ENCODE measurements at regions not wholly inside any gene's neighbourhood (a gene's known extent, or its start where the extent isn't known, plus 50 kb on each side); places are given as distances from the start of the nearest gene placed in this dataset.

DNA sequence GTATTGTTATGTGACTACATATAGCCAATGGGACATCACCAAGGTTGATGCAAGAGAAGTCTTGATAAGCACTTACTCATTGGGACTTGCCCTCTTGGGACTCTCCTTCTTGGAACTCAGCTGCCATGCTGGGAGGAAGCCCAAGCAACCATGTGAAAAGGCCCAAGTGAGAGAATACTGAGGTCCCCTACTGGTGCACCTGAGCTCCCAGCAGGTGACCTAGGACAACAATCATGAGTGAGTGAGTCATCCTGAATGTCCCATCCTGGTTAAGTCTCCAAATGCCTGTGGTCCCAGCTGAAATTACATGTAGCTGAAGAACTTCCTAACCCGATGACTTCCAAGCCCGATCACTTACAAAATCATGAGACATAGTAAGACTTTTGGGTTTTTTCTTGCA is 260.7 kb downstream of the ICE1 start:
- H3K27me3 ChIP-seq (ENCODE audit: control insufficient read depth, insufficient read depth, low read length) = no peaks in the 10 kb centered on the region

DNA sequence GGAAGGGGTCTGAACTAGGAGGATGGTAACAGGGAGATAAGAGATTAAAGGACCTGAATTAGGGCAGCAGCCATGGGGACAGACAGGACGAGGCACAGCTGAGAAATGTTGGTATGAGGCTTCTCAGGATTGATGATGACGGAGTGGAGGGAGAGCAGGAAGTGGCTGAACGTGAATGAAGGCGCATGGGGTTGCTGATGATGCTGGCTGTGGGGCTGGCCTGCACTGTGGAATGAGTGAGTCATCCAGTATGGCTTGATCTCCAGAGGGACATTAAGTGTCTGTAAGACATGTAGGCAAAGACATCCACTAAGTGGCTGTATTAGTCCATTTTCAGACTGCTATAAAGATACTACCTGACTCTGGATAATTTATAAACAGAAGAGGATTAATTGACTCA is 256.4 kb downstream of the ICE1 start:
- H3K4me1 ChIP-seq (ENCODE audit: control insufficient read depth, insufficient read depth, low read length) = no peaks in the 10 kb centered on the region
- H3K27ac ChIP-seq (ENCODE audit: low read depth, low read length) = no peak overlapping the region
- H3K9ac ChIP-seq (ENCODE audit: low read length) = no peak overlapping the region
- H3K4me3 ChIP-seq (ENCODE audit: low read length) = no peak overlapping the region
- H3K36me3 ChIP-seq (ENCODE audit: control insufficient read depth, insufficient read depth, low read length) = no peaks in the 10 kb centered on the region
- no peaks in the 10 kb centered on the region for H3K27me3 ChIP-seq (ENCODE audit: control insufficient read depth, insufficient read depth, low read length)

More for the DNA sequence above, 260.7 kb downstream of the ICE1 start:
- Histone ChIP-seq H3K36me3 (ENCODE audit: control insufficient read depth, insufficient read depth, low read length) (no peaks in the 10 kb centered on the region), H3K4me1 (ENCODE audit: control insufficient read depth, insufficient read depth, low read length) (no peaks in the 10 kb centered on the region), H3K9ac (ENCODE audit: low read length) (no peak overlapping the region), H3K27ac (ENCODE audit: low read depth, low read length) (no peak overlapping the region), H3K4me3 (ENCODE audit: low read length) (no peak overlapping the region)

DNA sequence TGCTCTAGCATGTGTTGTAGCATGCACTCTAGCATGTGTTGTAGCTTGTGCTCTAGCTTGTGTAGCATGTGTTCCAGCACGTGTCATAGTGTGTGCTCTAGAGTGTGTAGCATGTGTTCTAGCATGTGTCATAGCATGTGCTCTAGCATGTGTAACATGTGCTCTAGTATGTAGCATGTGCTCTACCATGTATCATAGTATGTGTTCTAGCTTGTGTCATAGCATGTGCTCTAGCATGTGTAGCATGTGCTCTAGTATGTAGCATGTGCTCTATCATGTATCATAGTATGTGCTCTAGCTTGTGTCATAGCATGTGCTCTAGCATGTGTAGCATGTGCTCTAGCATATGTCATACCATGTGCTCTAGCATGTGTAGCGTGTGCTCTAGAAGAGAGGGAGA is 255.3 kb downstream of the ICE1 start:
- Histone ChIP-seq H3K27me3 (ENCODE audit: control insufficient read depth, insufficient read depth, low read length) (no peaks in the 10 kb centered on the region), H3K4me3 (ENCODE audit: low read length) (no peak overlapping the region), H3K36me3 (ENCODE audit: control insufficient read depth, insufficient read depth, low read length) (no peaks in the 10 kb centered on the region), H3K27ac (ENCODE audit: low read depth, low read length) (no peak overlapping the region), H3K4me1 (ENCODE audit: control insufficient read depth, insufficient read depth, low read length) (no peaks in the 10 kb centered on the region), H3K9ac (ENCODE audit: low read length) (no peak overlapping the region)

DNA sequence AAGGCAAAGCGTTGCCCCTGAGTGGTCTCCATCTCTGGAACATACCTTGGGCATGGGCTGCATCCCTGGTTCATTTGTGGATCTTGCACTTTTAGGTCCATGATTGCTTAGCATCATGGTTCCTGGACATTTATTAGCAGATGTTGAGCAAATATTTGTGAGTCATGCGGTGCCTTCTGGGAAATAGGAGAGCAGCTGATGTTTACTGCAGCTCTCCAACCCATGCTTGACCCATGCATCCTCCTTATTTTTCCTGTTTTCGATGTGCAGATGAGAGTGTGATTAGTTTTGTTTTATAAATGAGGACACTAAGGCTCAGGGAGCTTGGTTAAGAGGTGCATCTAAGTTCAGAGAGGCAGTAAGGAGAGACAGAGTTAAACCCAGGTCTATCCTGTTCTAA is 253.7 kb downstream of the ICE1 start:
- H3K9ac ChIP-seq (ENCODE audit: low read length) = no peak overlapping the region
- no peaks in the 10 kb centered on the region for H3K4me1 ChIP-seq (ENCODE audit: control insufficient read depth, insufficient read depth, low read length)
- H3K4me3 ChIP-seq (ENCODE audit: low read length) = no peak overlapping the region
- no peak overlapping the region for H3K27ac ChIP-seq (ENCODE audit: low read depth, low read length)
- no peaks in the 10 kb centered on the region for H3K27me3 ChIP-seq (ENCODE audit: control insufficient read depth, insufficient read depth, low read length)
- H3K36me3 ChIP-seq (ENCODE audit: control insufficient read depth, insufficient read depth, low read length) = no peaks in the 10 kb centered on the region

DNA sequence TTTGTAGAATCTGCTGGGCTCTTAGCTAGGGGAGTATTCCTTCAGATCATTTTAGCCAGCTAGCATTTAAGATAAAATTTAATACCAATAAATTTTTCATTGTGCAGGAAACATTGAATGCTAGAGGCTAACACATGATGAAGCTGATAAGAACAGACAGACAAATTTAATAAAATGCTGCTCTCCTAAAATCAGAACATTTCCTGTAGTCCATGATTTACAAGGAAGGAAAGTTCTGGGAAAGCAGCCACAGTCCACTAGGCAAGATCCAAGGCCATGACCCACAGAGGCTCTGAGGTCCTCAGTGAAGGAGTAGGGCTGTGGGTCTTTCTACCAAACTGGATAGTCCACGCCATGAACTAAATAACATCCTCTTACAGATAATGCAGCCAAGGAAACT is 253.0 kb downstream of the ICE1 start:
- Histone ChIP-seq H3K4me3 (ENCODE audit: low read length) (no peak overlapping the region), H3K36me3 (ENCODE audit: control insufficient read depth, insufficient read depth, low read length) (no peaks in the 10 kb centered on the region), H3K27me3 (ENCODE audit: control insufficient read depth, insufficient read depth, low read length) (no peaks in the 10 kb centered on the region), H3K27ac (ENCODE audit: low read depth, low read length) (no peak overlapping the region), H3K4me1 (ENCODE audit: control insufficient read depth, insufficient read depth, low read length) (no peaks in the 10 kb centered on the region), H3K9ac (ENCODE audit: low read length) (no peak overlapping the region)

DNA sequence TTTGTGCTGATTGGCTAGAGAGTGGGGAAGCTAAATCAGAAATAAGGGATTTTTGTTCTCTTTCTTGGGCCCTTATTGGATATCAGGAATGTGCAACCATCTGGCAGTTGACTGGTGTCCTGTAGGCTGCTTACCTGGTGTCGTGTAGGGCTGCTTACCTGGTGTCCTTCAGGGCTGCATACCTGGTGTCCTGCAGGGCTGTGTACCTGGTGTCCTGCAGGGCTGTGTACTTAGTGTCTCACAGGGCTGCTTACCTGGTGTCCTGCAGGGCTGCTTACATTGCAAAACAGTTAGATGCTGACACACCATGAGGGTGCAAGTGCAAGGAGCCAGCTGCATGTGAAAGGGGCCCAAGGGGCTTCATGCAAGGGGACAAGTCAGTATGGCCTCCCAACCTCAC is 249.3 kb downstream of the ICE1 start:
- Histone ChIP-seq H3K27me3 (ENCODE audit: control insufficient read depth, insufficient read depth, low read length) (no peaks in the 10 kb centered on the region), H3K9ac (ENCODE audit: low read length) (no peak overlapping the region), H3K27ac (ENCODE audit: low read depth, low read length) (no peak overlapping the region), H3K36me3 (ENCODE audit: control insufficient read depth, insufficient read depth, low read length) (no peaks in the 10 kb centered on the region), H3K4me3 (ENCODE audit: low read length) (no peak overlapping the region), H3K4me1 (ENCODE audit: control insufficient read depth, insufficient read depth, low read length) (no peaks in the 10 kb centered on the region)

DNA sequence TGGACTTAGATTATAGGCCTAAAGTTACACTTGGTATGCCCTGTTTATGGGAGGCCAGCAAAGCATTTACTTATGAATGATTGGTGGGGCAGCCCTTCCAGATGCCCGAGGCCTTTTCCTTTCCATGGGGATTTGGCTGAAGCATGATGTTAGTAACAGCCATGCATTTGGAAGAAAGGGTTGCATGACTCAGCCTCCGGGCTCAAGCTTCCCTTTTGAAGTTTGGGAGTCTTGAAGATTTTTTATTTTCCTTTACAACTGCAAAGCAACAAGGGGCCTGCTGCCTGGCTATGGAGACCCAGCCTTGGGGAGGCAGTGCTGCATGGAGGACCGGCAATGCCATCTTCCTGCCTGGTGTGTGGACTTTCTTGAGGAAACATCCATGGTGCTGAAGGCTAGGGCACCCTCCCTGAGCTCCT is 244.7 kb downstream of the ICE1 start:
- Histone ChIP-seq H3K27ac (ENCODE audit: low read depth, low read length) (no peak overlapping the region), H3K36me3 (ENCODE audit: control insufficient read depth, insufficient read depth, low read length) (no peaks in the 10 kb centered on the region), H3K4me1 (ENCODE audit: control insufficient read depth, insufficient read depth, low read length) (no peaks in the 10 kb centered on the region), H3K27me3 (ENCODE audit: control insufficient read depth, insufficient read depth, low read length) (no peaks in the 10 kb centered on the region), H3K9ac (ENCODE audit: low read length) (no peak overlapping the region), H3K4me3 (ENCODE audit: low read length) (no peak overlapping the region)

DNA sequence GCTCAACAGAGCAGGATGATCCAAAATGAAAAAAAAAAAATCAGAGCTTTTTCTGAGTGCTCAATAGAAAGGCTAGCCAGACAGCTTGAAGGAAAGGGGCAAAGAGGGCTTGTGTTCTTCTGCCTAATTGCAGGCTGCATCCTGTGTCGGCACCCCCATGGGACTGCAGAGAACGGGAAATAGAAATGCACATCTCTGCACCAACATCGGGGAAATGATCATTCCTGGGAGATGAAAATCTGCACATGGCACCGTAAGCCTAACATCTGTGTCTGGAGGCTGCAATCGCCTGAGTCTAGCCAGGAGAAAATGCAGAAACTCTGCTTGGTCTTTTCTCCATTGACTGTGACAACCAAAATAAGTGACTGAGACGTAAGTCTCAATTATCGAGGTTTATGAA is 243.9 kb downstream of the ICE1 start:
- no peaks in the 10 kb centered on the region for H3K36me3 ChIP-seq (ENCODE audit: control insufficient read depth, insufficient read depth, low read length)
- no peak overlapping the region for H3K4me3 ChIP-seq (ENCODE audit: low read length)
- H3K4me1 ChIP-seq (ENCODE audit: control insufficient read depth, insufficient read depth, low read length) = no peaks in the 10 kb centered on the region
- H3K27me3 ChIP-seq (ENCODE audit: control insufficient read depth, insufficient read depth, low read length) = no peaks in the 10 kb centered on the region
- H3K9ac ChIP-seq (ENCODE audit: low read length) = no peak overlapping the region
- H3K27ac ChIP-seq (ENCODE audit: low read depth, low read length) = no peak overlapping the region

DNA sequence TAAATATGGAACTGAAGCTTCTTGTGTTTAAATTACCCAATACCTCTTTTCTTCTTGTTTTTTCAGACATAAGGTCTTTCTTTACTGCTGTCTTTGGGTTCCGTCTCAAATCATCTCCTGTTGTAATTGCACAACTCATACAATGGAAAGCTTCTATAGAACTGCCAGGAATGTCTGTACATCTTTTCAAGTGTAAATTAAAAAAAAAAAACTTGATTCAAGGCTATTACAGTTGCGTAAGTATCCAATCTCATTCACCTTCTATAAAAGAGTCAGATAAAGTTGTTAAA is 243.5 kb downstream of the ICE1 start:
- no peaks in the 10 kb centered on the region for H3K4me1 ChIP-seq (ENCODE audit: control insufficient read depth, insufficient read depth, low read length)
- H3K27me3 ChIP-seq (ENCODE audit: control insufficient read depth, insufficient read depth, low read length) = no peaks in the 10 kb centered on the region
- H3K4me3 ChIP-seq (ENCODE audit: low read length) = no peak overlapping the region
- H3K9ac ChIP-seq (ENCODE audit: low read length) = no peak overlapping the region
- no peaks in the 10 kb centered on the region for H3K36me3 ChIP-seq (ENCODE audit: control insufficient read depth, insufficient read depth, low read length)
- H3K27ac ChIP-seq (ENCODE audit: low read depth, low read length) = no peak overlapping the region

DNA sequence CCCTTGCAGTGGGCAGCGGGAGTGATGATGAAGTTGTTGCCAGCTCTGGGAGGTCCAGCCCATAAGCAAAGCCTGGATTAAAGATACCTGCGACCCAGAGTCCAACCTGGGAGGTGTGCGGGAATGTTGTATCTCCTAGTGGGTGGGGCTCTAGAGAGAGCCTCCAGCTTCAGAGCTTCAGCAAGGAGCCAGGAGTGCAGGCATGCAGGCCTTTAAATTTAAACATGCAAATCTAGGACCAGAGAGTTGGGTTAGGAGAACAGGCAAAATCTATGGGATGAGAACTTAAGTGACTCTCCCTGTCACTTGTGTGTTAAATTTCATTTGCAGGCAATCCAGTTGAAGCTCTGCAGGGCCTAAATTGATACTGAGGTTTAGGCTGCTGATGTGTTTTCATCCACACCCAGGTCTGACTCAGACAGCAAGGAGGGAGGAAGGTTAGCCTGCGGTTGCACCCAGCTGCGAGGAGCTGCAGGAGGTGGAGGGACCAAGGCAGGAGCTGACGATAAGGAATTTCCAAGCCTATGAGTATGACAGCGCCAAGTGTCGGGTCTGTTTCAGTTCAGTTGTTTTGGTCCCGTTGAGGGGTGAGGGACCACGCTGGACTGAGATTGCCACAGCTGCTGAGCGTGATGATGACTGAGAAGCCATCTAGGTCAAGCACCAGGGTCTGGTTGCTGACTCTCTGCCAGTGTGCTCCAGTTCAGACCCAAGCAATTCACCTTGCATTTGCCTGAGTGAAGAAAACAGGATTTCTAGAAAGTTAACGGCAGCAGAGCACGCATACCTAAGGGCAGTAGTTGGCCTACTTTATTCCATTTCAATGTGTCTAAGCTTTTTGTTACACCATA is 243.0 kb downstream of the ICE1 start:
- Histone ChIP-seq H3K9ac (ENCODE audit: low read length) (no peak overlapping the region), H3K27me3 (ENCODE audit: control insufficient read depth, insufficient read depth, low read length) (no peaks in the 10 kb centered on the region), H3K4me3 (ENCODE audit: low read length) (no peak overlapping the region), H3K36me3 (ENCODE audit: control insufficient read depth, insufficient read depth, low read length) (no peaks in the 10 kb centered on the region), H3K4me1 (ENCODE audit: control insufficient read depth, insufficient read depth, low read length) (no peaks in the 10 kb centered on the region), H3K27ac (ENCODE audit: low read depth, low read length) (no peak overlapping the region)

DNA sequence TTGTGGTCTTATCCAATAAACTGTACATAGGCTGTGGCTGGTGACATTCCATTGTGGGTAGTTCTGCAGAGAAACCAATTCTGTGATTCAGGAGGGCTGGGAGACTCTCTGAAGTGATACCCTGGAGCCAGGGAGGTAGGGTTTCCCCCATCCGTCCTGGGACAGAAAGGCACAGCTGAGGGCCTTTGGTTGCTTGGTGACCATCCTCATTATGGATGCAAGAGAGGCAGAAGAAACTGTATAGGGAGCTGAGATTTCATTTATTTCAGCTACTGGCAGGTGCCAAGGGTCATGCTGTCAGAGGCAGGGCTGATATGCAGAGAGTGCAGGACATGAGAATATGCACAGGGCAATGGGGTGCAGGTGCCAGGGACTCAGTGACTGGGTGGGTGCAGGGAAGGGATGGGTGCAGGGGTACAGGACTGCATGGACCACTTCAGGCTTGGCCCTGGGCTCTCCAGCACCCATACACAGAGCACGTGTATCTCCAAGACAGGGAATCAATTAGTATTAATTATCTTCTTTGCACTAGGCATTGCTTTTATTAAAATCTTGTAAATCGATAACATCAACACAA is 236.5 kb downstream of the ICE1 start:
- Histone ChIP-seq H3K36me3 (ENCODE audit: control insufficient read depth, insufficient read depth, low read length) (no peaks in the 10 kb centered on the region), H3K27ac (ENCODE audit: low read depth, low read length) (no peak overlapping the region), H3K4me1 (ENCODE audit: control insufficient read depth, insufficient read depth, low read length) (peaks cover 3% of the 10 kb centered on the region)

DNA sequence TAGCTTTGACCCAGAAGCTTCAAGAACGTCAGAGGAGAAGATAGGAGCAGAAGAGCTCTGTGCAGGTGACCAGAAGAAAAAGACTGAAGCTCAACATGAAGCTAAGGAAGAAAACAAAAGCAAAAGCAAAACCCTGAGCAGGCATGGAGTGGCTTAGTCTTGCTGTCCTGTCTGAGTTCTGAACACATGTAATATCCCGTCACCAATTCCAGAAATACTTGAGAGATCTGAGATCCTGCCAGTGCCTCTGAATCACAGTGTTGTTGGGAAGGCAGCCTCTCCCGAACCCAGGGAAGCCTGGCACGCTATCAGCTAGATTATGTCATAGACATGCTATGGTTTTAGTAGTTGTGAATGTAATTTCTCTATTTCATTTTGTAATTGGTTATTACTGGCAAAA is 235.7 kb downstream of the ICE1 start:
- Histone ChIP-seq H3K9ac (ENCODE audit: low read length) (no peak overlapping the region), H3K27me3 (ENCODE audit: control insufficient read depth, insufficient read depth, low read length) (no peaks in the 10 kb centered on the region), H3K4me1 (ENCODE audit: control insufficient read depth, insufficient read depth, low read length) (peaks cover 3% of the 10 kb centered on the region), H3K4me3 (ENCODE audit: low read length) (peak overlapping the region; percentile 18), H3K36me3 (ENCODE audit: control insufficient read depth, insufficient read depth, low read length) (no peaks in the 10 kb centered on the region), H3K27ac (ENCODE audit: low read depth, low read length) (no peak overlapping the region)

More for the DNA sequence above, 236.5 kb downstream of the ICE1 start:
- H3K27me3 ChIP-seq (ENCODE audit: control insufficient read depth, insufficient read depth, low read length) = no peaks in the 10 kb centered on the region
- no peak overlapping the region for H3K9ac ChIP-seq (ENCODE audit: low read length)
- no peak overlapping the region for H3K4me3 ChIP-seq (ENCODE audit: low read length)

DNA sequence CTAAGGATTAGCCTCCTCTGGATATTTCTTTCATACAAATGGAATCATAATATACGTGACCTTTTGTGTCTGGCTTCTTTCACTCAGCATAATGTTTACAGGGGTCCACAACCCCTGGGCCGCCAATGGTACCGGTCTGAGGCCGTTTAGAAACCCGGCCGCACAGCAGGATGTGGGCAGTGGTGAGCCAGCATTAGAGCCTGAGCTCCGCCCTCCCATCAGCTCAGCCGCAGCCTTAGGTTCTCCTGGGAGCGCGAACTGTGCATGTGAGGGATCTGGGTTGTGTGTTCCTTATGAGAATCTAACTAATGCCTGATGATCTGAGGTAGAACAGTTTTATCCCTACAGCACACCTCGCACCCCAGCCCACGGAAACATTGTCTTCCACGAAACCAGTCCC is 229.7 kb downstream of the ICE1 start:
- Histone ChIP-seq H3K36me3 (ENCODE audit: control insufficient read depth, insufficient read depth, low read length) (no peaks in the 10 kb centered on the region), H3K4me1 (ENCODE audit: control insufficient read depth, insufficient read depth, low read length) (no peaks in the 10 kb centered on the region), H3K27ac (ENCODE audit: low read depth, low read length) (no peak overlapping the region), H3K9ac (ENCODE audit: low read length) (no peak overlapping the region), H3K4me3 (ENCODE audit: low read length) (no peak overlapping the region), H3K27me3 (ENCODE audit: control insufficient read depth, insufficient read depth, low read length) (no peaks in the 10 kb centered on the region)
